Activated T-cell treated with anti-CD3 and anti-CD28 coated beads for 1 hour (primary cell): ENCODE measurements at regions not wholly inside any gene's neighbourhood (a gene's known extent, or its start where the extent isn't known, plus 50 kb on each side); places are given as distances from the start of the nearest gene placed in this dataset.

Source experiments
- DNase-seq: peaks from one replicate; pipeline ENCODE4 v3.0.0-alpha.2; 2020; ENCODE audit warnings: low read depth

DNA sequence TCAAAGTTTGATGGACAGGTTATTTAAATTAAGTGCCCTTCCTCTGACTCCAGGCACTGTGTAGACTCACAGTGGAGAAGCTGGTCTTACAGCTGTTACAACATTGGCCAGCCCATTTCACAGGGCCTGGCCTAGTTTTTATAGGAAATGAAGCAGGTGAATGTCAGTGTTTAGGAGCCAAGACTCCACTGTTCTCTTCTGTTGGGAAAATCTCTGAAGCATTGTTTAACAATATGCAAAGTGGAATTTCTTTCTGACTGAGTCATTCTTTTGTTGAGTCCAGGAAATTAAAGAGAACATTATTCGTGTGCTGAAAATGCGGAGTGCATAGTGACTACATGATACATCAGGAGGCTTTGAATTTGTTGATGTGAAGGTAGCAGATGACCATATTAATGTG lies 64.7 kb downstream of the ARRDC4 start:
- no peak for DNase-seq

GRCh38 chr15:98034731-98035130 lies 74.2 kb downstream of the ARRDC4 start:
- DNase-seq, result no peak

DNA sequence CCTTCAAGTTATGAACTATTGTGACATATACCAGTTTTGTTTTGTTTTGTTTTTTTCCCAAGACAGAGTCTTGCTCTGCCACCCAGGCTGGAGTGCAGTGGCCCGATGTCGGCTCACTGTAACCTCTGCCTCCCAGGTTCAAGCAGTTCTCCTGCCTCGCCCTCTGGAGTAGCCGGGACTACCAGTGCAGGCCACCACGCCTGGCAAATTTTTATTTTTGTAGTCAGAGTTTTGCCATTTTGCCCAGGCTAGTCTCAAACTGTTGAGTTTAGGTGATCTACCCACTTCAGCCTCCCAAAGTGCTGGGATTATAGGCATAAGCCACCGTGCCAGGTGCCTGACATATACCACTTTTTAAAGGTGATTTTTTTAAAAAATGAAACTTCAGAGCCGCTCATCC lies 74.6 kb downstream of the ARRDC4 start:
- no peak for DNase-seq

GRCh38 chr15:98035577-98036010 lies 75.1 kb downstream of the ARRDC4 start:
- DNase-seq, result no peak

DNA sequence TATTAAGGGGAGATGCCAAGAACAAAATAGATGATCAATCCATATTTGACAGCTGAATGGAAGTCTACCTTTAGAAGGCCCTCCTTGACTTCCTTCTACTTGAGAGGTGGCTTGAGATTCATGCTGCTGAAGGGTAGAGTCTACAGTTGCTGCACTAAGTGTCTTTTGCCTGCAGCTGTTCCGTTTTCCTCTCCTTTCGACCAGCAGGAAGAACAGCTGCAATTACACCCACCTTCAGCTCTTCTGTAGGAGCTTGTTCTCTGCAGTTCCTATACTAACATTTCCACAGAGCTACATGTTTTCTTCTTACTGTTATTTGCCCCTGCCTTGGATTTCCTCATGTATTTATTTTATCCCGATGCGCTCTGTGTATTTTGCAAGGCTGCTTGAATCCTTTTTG lies 79.1 kb downstream of the ARRDC4 start:
- DNase-seq, result no peak

- no peak for DNase-seq
Measured at GRCh38 chr15:98040146-98040545, 79.6 kb downstream of the ARRDC4 start.

- no peak for DNase-seq
Measured at GRCh38 chr15:98043160-98044014, 82.9 kb downstream of the ARRDC4 start.

DNA sequence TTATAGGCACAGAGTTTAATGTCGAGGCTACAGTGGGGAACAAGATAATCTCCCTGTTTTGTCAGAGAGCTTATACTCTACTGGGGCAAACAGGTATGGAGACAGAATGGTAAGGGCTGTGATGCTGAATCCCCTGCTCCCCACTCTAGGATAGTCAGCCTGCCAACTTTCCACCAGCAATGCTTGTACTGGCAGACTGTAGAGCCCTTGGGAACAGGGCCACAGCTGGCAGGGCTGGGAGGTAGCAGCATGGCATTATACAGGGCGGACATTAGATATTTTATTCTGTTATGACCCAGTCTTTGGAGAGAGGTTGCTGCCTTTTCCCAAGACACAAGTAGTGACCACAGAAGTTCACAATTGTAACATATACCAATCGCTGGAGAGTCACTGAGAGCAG lies 91.2 kb downstream of the ARRDC4 start:
- DNase-seq, result no peak

- DNase-seq, result no peak
Measured at GRCh38 chr15:98057453-98057852, 97.0 kb downstream of the ARRDC4 start.

- DNase-seq, result no peak
Measured at GRCh38 chr15:98062869-98063268, 102.4 kb downstream of the ARRDC4 start.

DNA sequence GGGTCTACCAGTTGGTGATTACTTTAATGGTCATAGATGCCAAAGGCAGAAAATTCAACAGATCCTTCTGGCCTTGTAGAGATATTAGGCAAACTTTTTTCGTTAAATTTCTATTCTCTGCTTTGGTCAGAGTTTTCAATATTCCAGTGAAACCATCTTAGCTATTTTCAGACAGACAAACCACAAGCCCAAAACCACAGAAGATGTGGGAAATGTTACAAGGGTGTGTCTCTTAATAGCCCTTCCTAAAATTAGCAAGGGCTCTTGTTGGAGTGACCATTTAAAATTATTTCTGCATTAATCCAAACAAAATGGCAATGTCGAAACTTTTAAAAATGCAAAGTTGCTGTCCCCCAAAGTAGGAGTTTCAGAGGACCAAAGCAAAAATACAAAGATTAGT lies 102.8 kb downstream of the ARRDC4 start:
- no peak for DNase-seq

DNA sequence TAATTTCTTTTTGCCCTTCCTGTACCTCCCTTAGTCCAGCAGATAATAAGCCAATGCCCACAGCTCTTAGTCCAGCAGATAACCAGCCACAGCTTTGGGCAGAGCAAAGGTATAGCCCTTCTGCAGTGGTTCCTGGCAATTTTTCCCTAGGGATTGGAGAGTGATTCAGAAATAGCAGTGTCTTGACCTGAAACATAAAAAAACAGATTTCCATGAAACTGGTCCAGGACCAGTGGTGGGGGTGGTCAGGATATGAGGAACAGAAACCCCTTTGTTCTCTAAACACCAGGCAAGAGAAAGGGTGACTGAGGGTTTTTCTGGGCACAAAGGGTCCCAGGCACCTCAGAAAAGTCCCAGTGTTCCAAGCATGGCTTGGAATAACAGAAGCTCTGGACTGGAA lies 103.4 kb downstream of the ARRDC4 start:
- no peak for DNase-seq

- no peak for DNase-seq
Measured at GRCh38 chr15:98067339-98067738, 106.8 kb downstream of the ARRDC4 start.

DNA sequence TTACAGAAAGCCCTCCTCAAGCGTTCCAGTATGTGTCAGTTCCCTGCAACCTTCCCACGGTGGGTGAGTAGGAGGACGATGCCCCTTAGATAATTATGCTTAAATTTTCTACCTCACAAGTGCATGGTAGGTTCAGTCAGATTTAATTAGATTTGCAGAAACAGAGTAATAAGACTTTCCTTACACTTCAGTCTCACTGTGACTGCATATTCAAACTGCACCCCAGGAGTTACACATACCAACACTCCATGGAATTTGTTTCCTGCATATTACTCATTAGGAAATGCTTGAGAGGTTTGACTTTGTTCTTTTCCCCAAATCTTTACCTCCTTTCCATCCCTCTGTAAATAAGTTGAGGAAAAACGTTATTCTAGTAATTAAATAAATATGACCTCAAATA lies 108.8 kb downstream of the ARRDC4 start:
- no peak for DNase-seq

GRCh38 chr15:98070137-98070536 lies 109.6 kb downstream of the ARRDC4 start:
- DNase-seq, result no peak

DNA sequence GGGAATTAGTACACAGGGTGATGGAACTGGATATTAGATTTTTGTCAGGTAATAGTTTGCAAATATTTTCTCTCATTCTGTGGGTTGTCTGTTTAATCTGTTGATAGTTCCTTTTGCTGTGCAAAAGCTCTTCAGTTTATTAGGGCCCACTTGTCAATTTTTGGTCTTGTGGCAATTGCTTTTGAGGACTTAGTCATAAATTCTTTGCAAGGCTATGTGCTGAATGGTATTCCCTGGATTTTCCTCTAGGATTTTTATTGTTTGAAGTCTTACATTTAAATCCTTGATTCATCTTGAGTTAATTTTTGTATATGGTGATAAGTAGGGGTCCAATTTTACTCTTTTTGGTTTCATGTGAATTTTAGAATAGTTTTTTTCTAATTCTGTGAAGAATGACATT lies 111.3 kb downstream of the ARRDC4 start:
- DNase-seq, result no peak

DNA sequence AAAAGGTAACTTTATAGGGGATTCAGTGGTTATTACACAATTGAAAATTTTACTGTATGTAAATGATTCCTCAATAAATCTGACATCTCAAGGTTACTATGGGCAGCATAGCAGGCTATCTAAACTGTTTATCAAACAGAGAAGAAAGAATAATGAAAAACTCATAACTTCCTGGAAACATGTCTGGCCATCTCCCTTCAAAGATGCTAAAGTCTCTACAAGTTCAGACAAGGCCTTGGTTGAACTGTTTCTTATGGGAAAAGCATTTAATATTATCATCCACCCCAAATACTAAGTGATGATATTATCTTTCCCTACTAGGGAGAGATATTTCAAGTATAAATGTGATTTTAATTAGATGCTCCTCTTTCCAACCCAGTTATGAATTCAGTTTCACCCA lies 114.9 kb downstream of the ARRDC4 start:
- no peak for DNase-seq

DNA sequence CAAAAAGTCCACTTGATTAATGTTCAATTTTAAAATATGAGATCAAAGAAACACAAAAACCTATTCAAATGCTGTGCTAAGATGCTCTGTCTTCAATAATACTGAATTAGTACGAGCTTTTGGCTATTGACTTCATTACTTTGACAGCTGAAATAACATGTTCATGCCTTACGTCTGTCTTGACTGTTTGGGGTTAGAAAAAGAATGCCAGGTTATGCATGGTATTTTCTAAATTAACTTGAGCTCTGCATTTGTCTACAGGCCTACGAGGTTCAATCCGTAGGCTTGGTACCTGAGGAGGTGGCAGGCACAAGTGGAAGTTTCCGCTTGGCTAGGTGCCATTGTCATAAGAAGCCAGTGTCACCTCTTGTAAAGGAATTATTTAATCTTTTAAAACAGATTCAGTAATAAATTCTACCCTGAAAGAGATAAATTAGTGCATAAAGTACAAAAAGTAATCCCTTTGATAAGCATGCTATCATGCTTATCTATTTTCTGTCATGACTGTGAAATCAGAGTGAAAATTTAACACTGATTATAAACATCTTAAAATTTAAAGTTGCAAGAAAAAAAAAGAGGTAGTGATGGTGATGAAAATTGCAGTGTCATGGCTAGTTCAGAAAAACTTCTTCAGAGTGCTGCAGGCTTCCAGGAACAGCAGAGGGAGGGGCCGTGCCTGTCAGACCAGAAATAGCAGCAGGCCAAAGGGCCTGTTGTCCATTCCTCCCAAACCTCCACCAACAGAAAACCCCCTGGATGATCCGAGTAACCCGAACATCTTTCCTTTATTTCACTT lies 115.7 kb downstream of the ARRDC4 start:
- DNase-seq, result no peak

GRCh38 chr15:98077186-98077585 lies 116.7 kb downstream of the ARRDC4 start:
- no peak for DNase-seq

GRCh38 chr15:98080791-98081190 lies 120.3 kb downstream of the ARRDC4 start:
- DNase-seq, result no peak

GRCh38 chr15:98083203-98083910 lies 122.9 kb downstream of the ARRDC4 start:
- DNase-seq, result no peak

- no peak for DNase-seq
Measured at GRCh38 chr15:98085003-98085639, 124.6 kb downstream of the ARRDC4 start.
